ENCODE measurements at regions not wholly inside any gene's neighbourhood (a gene's known extent, or its start where the extent isn't known, plus 50 kb on each side); places are given as distances from the start of the nearest gene placed in this dataset.

- TF ChIP-seq CTCF (IDR thresholded peaks at IDR 0.05) = no peak
- TF ChIP-seq POLR2AphosphoS5 (IDR thresholded peaks at IDR 0.05) = no peak
- no peak for TF ChIP-seq POLR2A (IDR thresholded peaks at IDR 0.05)
These were observed 649.2 kb downstream of the METTL4 start for GRCh38 chr18:1922066-1922465.

All from breast epithelium (tissue), 3 donors.